Adrenal gland (tissue), 9 donors: ENCODE measurements at regions not wholly inside any gene's neighbourhood (a gene's known extent, or its start where the extent isn't known, plus 50 kb on each side); places are given as distances from the start of the nearest gene placed in this dataset.

ENCODE experiments used
- DNase-seq, 7 donors: peaks; one replicate each; pipeline ENCODE4 v3.0.0-alpha.2; 2019 to 2020
- H3K27ac ChIP-seq, 5 donors: fragments of 200-600 bp; sonication (generic) in 4 of 5; 1 replicate in 3 of 5; 2 replicates in 2 of 5; pipeline versions ENCODE4 v1.5.1 to v1.8.0; 2016 to 2020; ENCODE audit warnings: mild to moderate bottlenecking in 1 of 5
- H3K27me3 ChIP-seq: fragments of 200-600 bp; 2 replicates; pipeline ENCODE4 v1.8.0; 2021
- H3K36me3 ChIP-seq, 2 donors: fragments of 200-600 bp; replicated peaks in 1 of 2; 1 replicate in 1 of 2; 2 replicates in 1 of 2; pipeline versions ENCODE4 v1.5.1 to v1.8.0; 2018 to 2022
- H3K4me1 ChIP-seq, 2 donors: fragments of 200-600 bp; replicated peaks in 1 of 2; 1 replicate in 1 of 2; 2 replicates in 1 of 2; pipeline versions ENCODE4 v1.5.1 to v1.8.0; 2018 to 2021
- H3K4me3 ChIP-seq, 4 donors: fragments of 200-600 bp; sonication (generic) in 3 of 4; one replicate each; pipeline ENCODE4 v1.5.1; 2016 to 2018
- H3K9me3 ChIP-seq, 3 donors: fragments of 200-600 bp; sonication (generic) in 1 of 3; replicated peaks in 1 of 3; 1 replicate in 2 of 3; 2 replicates in 1 of 3; pipeline versions ENCODE4 v1.5.1 to v1.8.0; 2016 to 2021
- CTCF ChIP-seq, 6 experiments: fragments of 450-650 bp in 4 of 6; fragments of 200-600 bp in 2 of 6; sonication (generic) in 1 of 6; IDR thresholded peaks; 1 replicate in 5 of 6; 2 replicates in 1 of 6; pipeline versions ENCODE4 v1.5.1 to v1.8.0; 2016 to 2021; ENCODE audit warnings: antibody characterized with exemption in 6 of 6, mild to moderate bottlenecking in 2 of 6, moderate library complexity in 1 of 6
- POLR2A ChIP-seq, 2 donors: fragments of 450-650 bp; IDR thresholded peaks; one replicate each; pipeline ENCODE4 v1.6.1; 2017; ENCODE audit warnings: antibody characterized with exemption in 2 of 2, mild to moderate bottlenecking in 2 of 2, moderate library complexity in 1 of 2
- WGBS, 4 donors: extraction: QIAGEN DNeasy Blood & Tissue Kit in 2 of 4; methylation state at CpG; one replicate each; pipeline versions ENCODE4 v1.1.5 to v1.1.7; 2013 to 2017; 5-methylcytosine and 5-hydroxymethylcytosine counted together
- intact Hi-C, 2 donors: fragments of 100-400 bp; cut with DNase I; formaldehyde crosslinking; loops; one replicate each; pipeline versions ENCODE4 v1.14.1 to v1.15.0; 2022 to 2023
- donor health status: healthy with polysubstance abuse.
- donor health status: Bipolar disorder and iron deficiency.
- donor health status: DM: yes; HTN: yes; CAD: no.
- donor health status: DM: no; HTN: no; CAD: no.
- donor health status: DM: no; HTN: no; CAD: no.

- H3K36me3 ChIP-seq, result no peaks in the 10 kb centered on the region
- H3K27ac ChIP-seq, result no peak overlapping the region
- 38 to 70% (median 61%) methylated on average over 1 of the region's 1 CpG for WGBS, 4 donors
- H3K27me3 ChIP-seq, result no peaks in the 10 kb centered on the region
- DNase-seq, result no peak
- no peaks in the 10 kb centered on the region for H3K4me1 ChIP-seq
- TF ChIP-seq CTCF (IDR thresholded peaks at IDR 0.05) (no peak), POLR2A (IDR thresholded peaks at IDR 0.05) (no peak)
- no peak overlapping the region for H3K4me3 ChIP-seq
- H3K9me3 ChIP-seq, result no peaks in the 10 kb centered on the region
- intact Hi-C loops, result no loop called here
These were observed 856.6 kb downstream of the METTL15 start for GRCh38 chr11:28964811-28965210.

GRCh38 chr11:28963187-28963586, 855.0 kb downstream of the METTL15 start:
- Histone ChIP-seq H3K4me1 (no peaks in the 10 kb centered on the region), H3K4me3 (no peak overlapping the region), H3K27me3 (no peaks in the 10 kb centered on the region), H3K27ac (no peak overlapping the region), H3K36me3 (no peaks in the 10 kb centered on the region), H3K9me3 (no peaks in the 10 kb centered on the region)
- no peak for DNase-seq
- intact Hi-C loops, result no loop called here
- 24 to 33% (median 25%) methylated on average over 1 of the region's 1 CpG for WGBS, 4 donors
- TF ChIP-seq CTCF (IDR thresholded peaks at IDR 0.05) (no peak), POLR2A (IDR thresholded peaks at IDR 0.05) (no peak)

- no peak for DNase-seq
- H3K4me3 ChIP-seq, result no peak overlapping the region
- WGBS, 4 donors, result 68 to 72% (median 71%) methylated on average over 5 of the region's 5 CpGs
- H3K27ac ChIP-seq, result no peak overlapping the region
- H3K27me3 ChIP-seq, result no peaks in the 10 kb centered on the region
- TF ChIP-seq CTCF (IDR thresholded peaks at IDR 0.05), result no peak
- TF ChIP-seq POLR2A (IDR thresholded peaks at IDR 0.05), result no peak
- H3K9me3 ChIP-seq, result no peaks in the 10 kb centered on the region
- no peaks in the 10 kb centered on the region for H3K4me1 ChIP-seq
- no peaks in the 10 kb centered on the region for H3K36me3 ChIP-seq
- intact Hi-C loops, result no loop called here
These were observed 854.3 kb downstream of the METTL15 start for GRCh38 chr11:28962502-28962901.

- Histone ChIP-seq H3K4me3 (no peak overlapping the region), H3K4me1 (no peaks in the 10 kb centered on the region), H3K27ac (no peak overlapping the region), H3K9me3 (no peaks in the 10 kb centered on the region), H3K36me3 (no peaks in the 10 kb centered on the region), H3K27me3 (no peaks in the 10 kb centered on the region)
- 26 to 48% (median 45%) methylated on average over 1 of the region's 1 CpG for WGBS, 4 donors
- TF ChIP-seq POLR2A (IDR thresholded peaks at IDR 0.05) (no peak), CTCF (IDR thresholded peaks at IDR 0.05) (no peak)
- intact Hi-C loops, result no loop called here
- DNase-seq, result no peak
These were observed 853.5 kb downstream of the METTL15 start for GRCh38 chr11:28961726-28962125.
